ENCODE measurements at regions not wholly inside any gene's neighbourhood (a gene's known extent, or its start where the extent isn't known, plus 50 kb on each side); places are given as distances from the start of the nearest gene placed in this dataset.

- DNase-seq (no peak), ATAC-seq (ENCODE audit: insufficient read depth, low read depth) (no peak)
- H3K27ac ChIP-seq (ENCODE audit: low read length), result no peak overlapping the region
- no peak overlapping the region for H3K4me2 ChIP-seq (ENCODE audit: insufficient read depth, low read length)
- no peaks in the 10 kb centered on the region for H4K20me1 ChIP-seq (ENCODE audit: insufficient read depth, low read length)
- H3K9ac ChIP-seq (ENCODE audit: low read depth, low read length), result no peak overlapping the region
- no peaks in the 10 kb centered on the region for H3K79me2 ChIP-seq (ENCODE audit: insufficient read depth, low read length)
- no peaks in the 10 kb centered on the region for H3K36me3 ChIP-seq (ENCODE audit: insufficient read depth, low read length)
- no peak overlapping the region for H3K4me3 ChIP-seq (ENCODE audit: low read depth in 1 of 2, low read length in 2 of 2)
- H3K9me3 ChIP-seq (ENCODE audit: insufficient read depth, low read length, severe bottlenecking), result no peaks in the 10 kb centered on the region
- TF ChIP-seq, protein P1, sequence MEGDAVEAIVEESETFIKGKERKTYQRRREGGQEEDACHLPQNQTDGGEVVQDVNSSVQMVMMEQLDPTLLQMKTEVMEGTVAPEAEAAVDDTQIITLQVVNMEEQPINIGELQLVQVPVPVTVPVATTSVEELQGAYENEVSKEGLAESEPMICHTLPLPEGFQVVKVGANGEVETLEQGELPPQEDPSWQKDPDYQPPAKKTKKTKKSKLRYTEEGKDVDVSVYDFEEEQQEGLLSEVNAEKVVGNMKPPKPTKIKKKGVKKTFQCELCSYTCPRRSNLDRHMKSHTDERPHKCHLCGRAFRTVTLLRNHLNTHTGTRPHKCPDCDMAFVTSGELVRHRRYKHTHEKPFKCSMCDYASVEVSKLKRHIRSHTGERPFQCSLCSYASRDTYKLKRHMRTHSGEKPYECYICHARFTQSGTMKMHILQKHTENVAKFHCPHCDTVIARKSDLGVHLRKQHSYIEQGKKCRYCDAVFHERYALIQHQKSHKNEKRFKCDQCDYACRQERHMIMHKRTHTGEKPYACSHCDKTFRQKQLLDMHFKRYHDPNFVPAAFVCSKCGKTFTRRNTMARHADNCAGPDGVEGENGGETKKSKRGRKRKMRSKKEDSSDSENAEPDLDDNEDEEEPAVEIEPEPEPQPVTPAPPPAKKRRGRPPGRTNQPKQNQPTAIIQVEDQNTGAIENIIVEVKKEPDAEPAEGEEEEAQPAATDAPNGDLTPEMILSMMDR (IDR thresholded peaks at IDR 0.05; ENCODE audit: borderline replicate concordance, extremely low read depth, low read length, poor library complexity, severe bottlenecking), result no peak
- no peak for TF ChIP-seq EZH2 (IDR thresholded peaks at IDR 0.05; ENCODE audit: borderline replicate concordance, low read depth, low read length, severe bottlenecking)
- no peak overlapping the region for H2AFZ ChIP-seq (ENCODE audit: low read depth, low read length)
- no peaks in the 10 kb centered on the region for H3K4me1 ChIP-seq (ENCODE audit: insufficient read depth, low read length)
- H3K27me3 ChIP-seq (ENCODE audit: insufficient read depth, low read length, poor library complexity), result no peaks in the 10 kb centered on the region
Measured at GRCh38 chr4:156255230-156256007, 301.8 kb upstream of the CTSO start.

DNA sequence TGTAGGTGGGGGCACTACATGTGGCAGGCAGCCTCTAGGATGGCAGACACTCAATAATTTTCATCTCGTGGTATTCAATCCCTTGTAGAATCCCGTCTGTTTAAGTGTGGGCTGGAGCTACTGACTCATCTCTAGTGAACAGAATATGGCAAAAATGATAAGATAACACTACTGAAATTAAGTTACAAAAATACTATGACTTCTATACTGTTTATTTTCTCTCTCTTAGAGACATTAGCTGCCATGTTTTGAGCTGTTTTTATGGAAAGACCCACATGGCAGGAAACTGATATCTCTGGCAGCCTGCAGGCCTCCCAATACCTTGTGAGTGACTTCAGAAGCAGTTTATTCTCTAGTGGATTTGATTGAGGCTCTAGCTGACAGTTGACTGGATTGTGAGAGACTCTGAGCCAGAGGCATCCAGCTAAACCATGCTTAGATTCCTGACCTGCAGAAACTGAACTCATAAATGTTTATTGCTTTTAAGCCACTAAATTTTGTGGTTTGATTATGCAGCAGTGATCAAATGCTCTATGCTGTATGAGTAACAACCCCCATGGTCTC lies 298.8 kb upstream of the CTSO start:
- Histone ChIP-seq H3K9me3 (ENCODE audit: insufficient read depth, low read length, severe bottlenecking) (no peaks in the 10 kb centered on the region), H3K79me2 (ENCODE audit: insufficient read depth, low read length) (no peaks in the 10 kb centered on the region), H3K4me3 (ENCODE audit: low read depth in 1 of 2, low read length in 2 of 2) (no peak overlapping the region), H3K4me2 (ENCODE audit: insufficient read depth, low read length) (no peak overlapping the region), H3K27ac (ENCODE audit: low read length) (no peak overlapping the region), H2AFZ (ENCODE audit: low read depth, low read length) (no peak overlapping the region), H4K20me1 (ENCODE audit: insufficient read depth, low read length) (no peaks in the 10 kb centered on the region), H3K4me1 (ENCODE audit: insufficient read depth, low read length) (no peaks in the 10 kb centered on the region), H3K27me3 (ENCODE audit: insufficient read depth, low read length, poor library complexity) (no peaks in the 10 kb centered on the region), H3K36me3 (ENCODE audit: insufficient read depth, low read length) (no peaks in the 10 kb centered on the region), H3K9ac (ENCODE audit: low read depth, low read length) (no peak overlapping the region)
- no peak for TF ChIP-seq EZH2 (IDR thresholded peaks at IDR 0.05; ENCODE audit: borderline replicate concordance, low read depth, low read length, severe bottlenecking)
- TF ChIP-seq, protein P1 (IDR thresholded peaks at IDR 0.05; ENCODE audit: borderline replicate concordance, extremely low read depth, low read length, poor library complexity, severe bottlenecking), result no peak
- ATAC-seq (ENCODE audit: insufficient read depth, low read depth) (no peak), DNase-seq (no peak)

GRCh38 chr4:156251373-156252065 lies 297.9 kb upstream of the CTSO start:
- no peaks in the 10 kb centered on the region for H3K79me2 ChIP-seq (ENCODE audit: insufficient read depth, low read length)
- no peaks in the 10 kb centered on the region for H3K9me3 ChIP-seq (ENCODE audit: insufficient read depth, low read length, severe bottlenecking)
- H2AFZ ChIP-seq (ENCODE audit: low read depth, low read length), result no peak overlapping the region
- TF ChIP-seq, protein P1 (IDR thresholded peaks at IDR 0.05; ENCODE audit: borderline replicate concordance, extremely low read depth, low read length, poor library complexity, severe bottlenecking), result no peak
- no peak for TF ChIP-seq EZH2 (IDR thresholded peaks at IDR 0.05; ENCODE audit: borderline replicate concordance, low read depth, low read length, severe bottlenecking)
- no peaks in the 10 kb centered on the region for H3K4me1 ChIP-seq (ENCODE audit: insufficient read depth, low read length)
- H4K20me1 ChIP-seq (ENCODE audit: insufficient read depth, low read length), result no peaks in the 10 kb centered on the region
- H3K27me3 ChIP-seq (ENCODE audit: insufficient read depth, low read length, poor library complexity), result no peaks in the 10 kb centered on the region
- no peaks in the 10 kb centered on the region for H3K36me3 ChIP-seq (ENCODE audit: insufficient read depth, low read length)
- no peak overlapping the region for H3K27ac ChIP-seq (ENCODE audit: low read length)
- ATAC-seq (ENCODE audit: insufficient read depth, low read depth), result no peak
- H3K9ac ChIP-seq (ENCODE audit: low read depth, low read length), result no peak overlapping the region
- H3K4me2 ChIP-seq (ENCODE audit: insufficient read depth, low read length), result no peak overlapping the region
- H3K4me3 ChIP-seq (ENCODE audit: low read depth in 1 of 2, low read length in 2 of 2), result no peak overlapping the region
- DNase-seq, result no peak
